DMS 273 (cell line): ENCODE measurements at regions not wholly inside any gene's neighbourhood (a gene's known extent, or its start where the extent isn't known, plus 50 kb on each side); places are given as distances from the start of the nearest gene placed in this dataset.

Experiments used
- DNase-seq: peaks from one replicate; lab custom pipeline; 2025; ENCODE audit not compliant: unreplicated experiment; lab: John Stamatoyannopoulos, UW

DNA sequence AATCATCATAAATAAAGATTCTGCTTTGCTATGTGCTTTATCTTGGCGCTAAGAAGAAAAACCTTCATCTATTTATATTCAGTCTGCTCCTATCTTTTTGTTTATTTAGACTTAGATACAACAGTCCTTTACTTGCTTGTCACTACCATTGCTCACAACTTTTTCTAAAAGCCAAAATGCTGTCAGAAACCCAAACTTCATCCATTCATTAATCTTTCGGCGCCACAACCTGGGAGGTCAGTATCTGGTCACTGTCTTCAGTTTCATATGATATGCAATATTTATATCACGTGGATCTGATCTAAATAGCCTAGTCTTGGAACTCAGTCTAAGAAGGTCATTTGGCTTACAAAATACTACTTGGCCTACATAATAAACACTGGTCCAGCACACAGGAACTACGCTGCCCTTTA, 159.3 kb upstream of the TARS1 start:
- no peak for DNase-seq

DNA sequence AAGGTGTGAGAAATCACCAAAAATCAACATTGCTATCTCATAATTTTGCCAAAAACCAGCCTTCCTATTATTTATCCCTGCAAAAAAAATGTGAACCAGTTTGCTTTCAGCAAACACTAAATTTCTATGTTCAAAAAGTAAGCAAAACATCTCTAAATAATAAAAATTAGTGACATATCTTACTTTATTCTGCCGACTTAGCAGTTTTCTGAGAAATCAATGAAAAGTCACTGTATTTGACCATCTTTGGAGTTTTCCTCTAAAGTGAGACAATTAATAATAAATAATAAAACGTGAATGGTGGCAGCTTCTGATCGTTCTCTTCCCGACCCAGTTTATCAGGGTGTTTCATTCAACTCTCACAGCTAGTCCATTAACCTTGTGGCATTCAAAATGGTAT, 158.6 kb upstream of the TARS1 start:
- DNase-seq: no peak

DNA sequence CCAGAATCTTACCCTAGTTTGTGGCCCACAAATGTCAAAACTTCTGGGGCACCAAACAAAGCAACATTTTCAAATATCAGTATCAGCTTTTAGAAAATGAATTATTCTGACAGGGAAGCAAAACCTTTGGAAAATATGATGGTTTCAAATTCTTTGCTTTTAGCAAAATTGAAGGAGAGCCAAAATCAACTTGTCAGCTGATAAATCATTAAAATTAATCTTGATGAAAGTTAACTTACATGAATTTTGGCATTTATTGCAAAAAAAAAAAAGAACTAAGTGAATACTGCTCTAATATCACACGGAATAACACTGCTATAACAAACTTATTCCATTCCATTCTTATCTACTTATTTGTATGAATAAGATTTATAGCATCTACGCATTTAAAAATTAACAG, 158.1 kb upstream of the TARS1 start:
- no peak for DNase-seq

DNA sequence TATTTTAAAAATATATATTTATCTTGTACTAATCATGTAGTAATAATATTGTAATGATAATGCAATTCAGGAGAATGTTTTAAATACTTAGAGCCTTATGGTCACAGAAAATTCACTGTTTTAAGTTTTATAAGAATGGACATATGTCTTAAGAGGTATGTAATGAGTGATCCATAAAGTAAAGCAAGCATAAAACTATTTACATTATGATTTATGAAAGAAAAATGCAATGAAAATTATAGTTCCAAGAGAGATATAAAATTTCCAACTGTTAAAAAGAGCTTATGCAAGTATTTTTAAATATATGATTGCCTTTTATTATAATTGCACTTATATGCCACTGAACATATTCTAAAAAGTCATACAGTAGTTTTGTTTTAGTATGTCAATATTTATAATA, 157.5 kb upstream of the TARS1 start:
- DNase-seq: no peak

DNA sequence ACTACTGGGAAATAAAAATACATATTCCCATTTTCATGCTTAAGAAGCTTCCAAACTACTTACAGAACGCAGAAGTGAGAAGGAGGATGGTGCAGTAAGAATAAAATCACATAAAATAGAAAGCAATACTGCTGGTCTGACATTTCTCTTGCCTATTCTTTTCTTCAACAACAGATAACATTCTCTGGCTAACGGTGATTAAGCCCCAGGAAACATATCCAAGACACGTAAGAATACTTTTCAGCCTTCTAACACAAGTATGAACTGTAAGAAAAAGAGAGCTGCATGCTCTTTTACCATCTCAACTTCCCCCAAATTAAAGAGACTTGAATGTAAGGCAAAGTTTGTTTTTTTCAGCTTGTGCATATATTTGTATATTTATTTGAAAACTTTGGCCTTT, 156.1 kb upstream of the TARS1 start:
- no peak for DNase-seq

DNA sequence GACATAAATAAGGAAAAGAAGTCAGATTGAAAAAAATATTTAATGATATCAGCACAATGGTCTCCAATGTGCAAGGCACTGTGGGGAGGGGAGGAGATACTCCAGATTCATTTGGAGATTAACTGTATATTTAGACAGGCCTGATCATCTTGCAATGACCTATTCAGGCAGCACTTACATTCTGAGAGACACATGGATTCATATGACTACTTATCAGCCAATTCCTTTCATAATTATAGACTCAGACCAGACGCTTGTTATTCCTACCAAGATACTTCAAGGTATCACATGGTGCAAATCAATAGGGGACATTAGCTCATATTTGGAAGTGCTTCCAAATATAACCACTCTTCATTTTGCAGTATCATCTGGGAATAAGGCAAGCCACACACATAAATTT, 153.5 kb upstream of the TARS1 start:
- no peak for DNase-seq

DNA sequence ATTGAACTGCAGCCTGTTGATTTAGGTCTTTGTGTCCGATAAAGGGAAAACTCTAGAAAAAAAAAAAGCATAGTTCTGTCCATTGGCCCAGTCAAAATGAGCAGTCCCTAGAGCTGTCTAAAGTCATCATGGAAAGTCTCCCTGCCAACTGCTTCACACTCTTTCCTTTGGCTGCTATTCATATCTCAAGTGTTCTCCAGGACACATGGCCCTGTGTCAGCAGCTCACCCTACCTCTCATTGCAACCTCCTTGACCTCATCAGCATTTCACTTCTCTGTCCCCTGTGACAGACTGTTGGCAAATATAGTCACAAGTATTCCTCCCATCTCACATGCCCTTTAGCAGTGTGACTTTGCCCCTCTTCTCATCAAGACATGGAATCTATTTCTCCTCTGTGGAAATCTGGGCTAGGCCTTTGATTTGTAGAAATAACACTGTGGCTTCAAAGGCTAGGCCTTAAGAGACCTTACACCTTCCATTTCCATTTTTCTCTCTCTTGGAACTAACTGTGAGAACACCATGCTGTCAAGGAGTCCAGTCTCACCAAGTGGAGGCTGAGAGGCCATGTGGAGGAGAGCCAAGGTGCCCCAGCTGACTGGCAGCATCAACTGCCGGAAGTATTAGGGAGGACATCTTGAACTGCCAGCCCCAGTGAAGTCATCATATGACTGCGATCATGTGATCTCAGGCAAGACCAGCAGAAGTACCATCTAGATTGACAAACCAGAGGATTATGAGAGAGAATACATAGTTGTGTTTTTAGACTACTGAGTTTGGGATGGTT, 149.4 kb upstream of the TARS1 start:
- no peak for DNase-seq

DNA sequence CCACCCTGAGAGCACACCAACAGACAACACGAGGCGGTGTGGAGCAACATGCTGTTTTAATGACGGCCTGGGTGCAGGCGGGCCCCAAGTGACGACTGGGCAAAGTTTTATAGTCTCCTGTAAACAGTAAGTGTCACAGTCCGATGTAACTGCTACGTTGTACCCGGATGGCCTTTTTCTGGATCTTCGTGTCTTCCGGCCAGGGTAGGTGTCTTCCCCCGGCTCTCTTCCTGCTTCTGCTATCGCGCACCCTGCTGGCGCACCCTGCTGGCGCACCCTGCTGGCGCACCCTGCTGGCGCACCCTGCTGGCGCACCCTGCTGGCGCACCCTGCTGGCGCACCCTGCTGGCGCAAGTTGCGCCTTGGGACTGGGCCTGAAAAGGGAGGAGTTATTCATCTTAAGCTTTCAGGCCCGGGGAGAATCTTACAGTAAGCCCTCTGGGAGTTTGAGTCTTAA, 143.0 kb upstream of the TARS1 start:
- no peak for DNase-seq

DNA sequence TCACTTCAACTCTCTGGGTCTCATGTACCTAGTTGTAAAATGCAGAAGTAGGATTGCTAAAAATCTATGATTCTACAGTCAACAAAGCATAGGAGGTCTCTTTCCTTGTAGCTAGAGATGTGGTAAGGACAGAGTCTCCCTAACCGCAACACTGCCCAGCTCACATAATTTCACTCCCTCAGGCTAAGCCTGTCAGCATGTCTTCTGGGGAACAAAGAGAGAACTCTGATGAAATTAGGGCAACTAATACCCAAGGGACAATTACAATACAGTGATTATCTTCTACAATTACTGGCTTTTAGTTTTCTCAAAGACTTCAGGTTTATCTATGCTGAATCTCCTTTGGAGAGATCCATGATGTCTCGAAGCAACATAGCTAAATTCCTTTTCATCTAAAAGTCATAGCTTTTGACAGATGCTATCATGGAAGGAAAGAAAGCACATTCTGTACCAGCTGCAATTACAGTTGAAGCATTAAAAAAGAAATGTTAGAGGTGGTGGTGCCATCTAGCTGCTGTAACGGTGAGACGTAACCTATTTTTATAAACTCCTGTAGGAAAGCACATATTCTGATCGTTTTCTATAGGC, 141.1 kb upstream of the TARS1 start:
- DNase-seq: peak; percentile 22

DNA sequence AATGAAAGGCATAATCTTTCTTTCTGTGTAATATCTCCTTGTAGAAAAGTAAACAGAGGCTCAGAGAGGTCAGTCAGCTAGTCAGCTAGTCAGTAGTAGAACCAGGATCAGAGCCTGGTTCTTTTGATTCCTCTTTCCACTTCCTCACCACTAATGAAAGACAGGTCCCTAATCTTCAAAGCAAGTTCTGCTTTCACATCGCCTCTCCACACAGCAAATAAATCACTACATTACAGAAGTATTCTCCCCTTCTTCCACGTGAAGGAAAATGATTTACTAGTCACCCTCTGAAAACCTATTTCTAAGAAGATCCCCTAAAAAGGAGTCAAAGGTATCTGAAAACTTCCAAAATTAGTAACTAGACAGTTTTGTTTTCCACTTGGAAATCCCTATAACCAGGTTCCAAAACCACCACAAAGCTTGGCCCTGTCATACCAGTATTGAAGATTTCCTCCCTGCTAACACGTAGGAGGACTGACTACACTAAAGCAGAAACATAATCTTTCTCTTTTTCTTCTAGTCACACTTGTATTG, 140.5 kb upstream of the TARS1 start:
- no peak for DNase-seq

DNA sequence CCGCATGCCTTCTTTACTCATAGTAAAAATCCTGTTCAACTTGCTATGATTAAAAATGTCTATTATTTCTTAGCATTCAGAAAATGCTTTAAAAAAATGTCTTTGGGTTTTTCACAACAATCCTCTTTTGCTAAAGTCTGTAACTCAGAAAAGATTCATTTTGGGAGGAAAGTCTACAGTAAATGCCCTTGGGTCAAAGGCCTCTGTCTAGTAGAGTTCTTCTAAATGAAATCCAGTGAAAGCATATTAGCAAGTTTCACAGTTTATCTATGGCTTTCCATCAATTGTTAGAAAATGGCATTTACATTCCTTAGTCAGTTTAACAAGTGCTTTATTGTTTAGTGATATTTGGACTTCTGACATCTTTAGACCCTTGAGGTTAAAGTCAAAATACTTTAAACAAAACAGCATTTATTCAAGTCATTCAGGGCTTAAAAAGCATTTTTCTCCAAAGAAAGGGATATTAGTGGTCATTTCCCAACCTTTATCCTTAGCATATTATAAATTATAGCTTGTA, 137.1 kb upstream of the TARS1 start:
- DNase-seq: no peak

DNA sequence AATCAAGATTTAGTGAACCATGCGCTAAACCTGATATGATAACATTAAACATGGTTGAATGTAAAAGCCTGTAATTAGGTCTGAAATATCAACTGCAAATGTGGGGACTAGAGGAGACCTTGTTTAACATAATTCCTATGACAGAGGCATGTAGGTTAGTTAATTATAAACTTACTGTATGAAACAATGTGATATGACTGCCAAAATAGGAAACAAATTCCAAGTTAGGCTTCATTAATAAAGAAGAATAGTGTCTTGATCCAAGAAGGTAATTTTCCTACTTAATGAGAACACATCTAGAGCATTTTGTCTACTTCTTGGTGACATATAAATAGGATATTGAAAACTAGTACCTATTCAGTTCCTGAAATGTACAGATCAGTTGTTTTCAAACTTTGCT, 136.2 kb upstream of the TARS1 start:
- no peak for DNase-seq

DNA sequence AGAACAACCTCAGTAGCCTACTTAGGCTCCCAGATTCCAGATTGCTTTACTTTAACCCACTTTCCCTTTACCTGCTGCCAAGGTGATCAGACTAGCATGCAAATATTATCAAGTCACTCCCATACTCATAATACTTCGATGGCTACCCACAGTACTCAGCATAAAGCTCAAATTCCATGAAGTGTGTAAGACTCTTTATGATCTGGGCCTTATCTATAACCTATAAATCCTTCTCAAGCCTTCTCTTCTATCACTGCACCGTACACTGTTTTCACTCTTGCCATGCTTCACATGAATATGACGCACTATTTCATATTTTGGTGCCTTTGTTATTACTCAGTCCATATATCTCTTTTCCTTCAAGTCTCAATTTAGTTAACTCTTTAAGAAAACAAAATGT, 135.2 kb upstream of the TARS1 start:
- no peak for DNase-seq

DNA sequence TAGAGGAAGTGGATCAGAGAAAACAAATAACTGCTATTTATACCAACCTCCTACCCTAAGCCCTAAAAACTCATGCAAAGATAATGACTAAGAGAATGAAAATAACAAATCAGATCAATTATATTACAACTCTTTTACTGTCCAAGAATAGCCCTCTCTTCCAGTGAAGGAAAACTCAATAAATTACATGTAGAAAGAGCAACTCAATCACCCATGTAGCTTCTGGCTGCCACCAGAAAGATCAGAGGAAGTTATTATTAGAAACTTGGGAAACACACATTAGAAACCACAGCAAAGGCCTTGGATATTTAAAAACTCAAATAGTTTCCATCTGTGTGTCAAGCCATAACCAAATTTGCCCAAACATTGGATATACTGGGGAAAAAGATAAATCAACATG, 134.0 kb upstream of the TARS1 start:
- no peak for DNase-seq

DNA sequence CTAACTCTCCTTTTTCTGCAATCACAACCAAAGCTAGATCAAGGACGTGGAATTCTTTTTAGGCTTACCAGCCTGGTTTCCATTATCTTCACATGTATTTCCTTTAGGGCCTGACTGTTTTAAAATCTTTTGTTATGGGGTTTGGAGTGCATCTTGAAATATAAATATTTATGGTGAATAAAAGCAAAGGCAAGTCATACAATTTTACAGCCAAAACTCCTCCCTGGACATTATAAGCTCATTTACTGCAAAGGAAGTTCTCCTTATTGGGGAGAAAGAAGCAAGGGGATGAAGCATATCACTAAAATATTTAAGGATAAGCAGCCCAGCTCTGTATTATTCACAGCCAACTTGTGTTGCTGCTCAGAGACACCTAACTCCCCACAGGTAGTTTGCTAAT, 132.2 kb upstream of the TARS1 start:
- DNase-seq: no peak

DNA sequence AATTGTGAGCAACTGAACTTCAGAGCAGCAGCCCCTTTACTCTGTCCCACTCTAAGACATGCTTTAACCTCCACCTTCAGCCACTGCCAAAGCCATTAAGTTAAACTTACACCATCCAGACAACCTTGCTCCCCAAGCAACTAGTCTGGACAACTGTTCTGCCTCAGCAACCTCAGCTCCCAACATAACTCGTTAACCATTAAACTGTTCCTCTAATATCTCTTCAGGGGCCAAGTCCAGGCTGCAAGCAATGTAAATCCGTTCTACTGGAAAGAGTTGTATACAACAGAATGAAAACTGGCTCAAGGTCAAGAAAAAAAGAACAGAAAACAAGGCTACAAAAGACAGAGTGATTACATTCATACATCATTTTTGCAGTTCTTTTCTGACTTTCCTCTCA, 131.7 kb upstream of the TARS1 start:
- no peak for DNase-seq

DNA sequence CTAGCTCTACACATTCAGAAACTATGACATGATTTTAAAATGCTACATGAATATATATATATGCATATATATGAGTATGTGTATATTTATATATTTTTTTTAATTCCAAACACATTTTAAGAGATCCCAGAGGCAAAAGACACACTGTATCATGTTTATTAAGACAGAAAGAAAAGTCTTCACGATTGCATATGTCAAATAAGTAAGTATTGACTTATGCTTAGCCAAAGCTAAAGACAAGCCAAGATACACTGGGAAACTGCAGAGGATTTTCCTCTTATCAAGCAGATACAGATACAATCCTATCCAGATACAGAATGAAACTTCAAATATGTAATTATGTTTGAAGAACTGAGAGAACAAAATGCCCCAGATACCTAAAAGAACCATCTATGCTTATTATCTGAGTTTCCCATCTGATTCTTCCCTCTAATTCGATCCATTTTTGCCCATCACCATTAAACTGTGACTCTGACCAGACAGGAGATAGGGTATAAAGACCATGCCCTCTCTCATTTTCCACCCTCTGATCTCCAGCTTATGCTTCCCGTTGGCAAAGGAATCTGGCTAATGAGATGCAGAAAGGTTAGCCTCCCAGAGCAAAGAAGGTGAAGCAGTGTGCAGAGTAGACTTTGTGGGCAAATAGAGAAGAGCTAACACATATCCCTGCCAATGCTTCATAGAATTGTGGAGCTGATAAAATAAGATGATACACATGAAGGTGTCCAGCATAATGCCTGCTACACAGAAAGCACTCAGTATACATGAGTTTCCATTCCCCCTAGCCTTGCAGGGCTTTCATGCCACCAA, 131.0 kb upstream of the TARS1 start:
- no peak for DNase-seq

DNA sequence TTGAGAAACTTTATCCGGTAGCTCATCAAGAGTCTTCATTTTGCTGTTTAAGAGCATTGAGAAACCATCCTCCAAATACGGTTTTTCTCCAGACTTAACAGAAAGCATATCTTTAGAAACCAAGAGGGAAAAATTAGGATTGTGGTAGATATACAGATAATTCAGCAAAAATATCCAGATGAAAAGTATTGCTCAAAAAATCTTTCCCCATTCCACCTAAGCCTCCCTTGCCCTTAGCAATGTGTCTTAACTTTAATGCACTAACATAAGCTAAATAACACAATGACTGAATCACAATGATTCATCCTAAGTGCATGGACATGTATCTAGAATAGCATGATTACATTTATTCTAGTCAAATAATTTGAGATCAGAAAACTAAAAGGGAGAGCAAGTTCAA, 130.3 kb upstream of the TARS1 start:
- no peak for DNase-seq

DNA sequence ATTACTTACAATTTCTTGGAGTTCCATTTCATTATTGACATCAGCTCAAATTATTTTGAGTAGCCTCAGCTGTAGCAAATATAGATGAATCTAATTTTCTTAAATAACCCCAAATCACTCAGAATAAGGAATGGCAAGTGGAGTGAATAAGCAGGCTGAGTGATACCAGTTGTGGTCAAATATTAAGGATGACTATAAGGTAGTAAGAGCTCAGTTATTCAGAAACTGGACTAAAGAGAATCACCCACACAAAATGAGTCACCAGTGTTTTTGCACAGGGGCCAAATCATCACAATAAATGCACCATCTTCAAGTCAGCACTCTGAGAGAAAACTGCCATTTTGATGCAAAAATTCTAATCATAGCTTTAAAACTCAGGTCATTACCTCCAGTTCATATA, 128.9 kb upstream of the TARS1 start:
- DNase-seq: no peak

DNA sequence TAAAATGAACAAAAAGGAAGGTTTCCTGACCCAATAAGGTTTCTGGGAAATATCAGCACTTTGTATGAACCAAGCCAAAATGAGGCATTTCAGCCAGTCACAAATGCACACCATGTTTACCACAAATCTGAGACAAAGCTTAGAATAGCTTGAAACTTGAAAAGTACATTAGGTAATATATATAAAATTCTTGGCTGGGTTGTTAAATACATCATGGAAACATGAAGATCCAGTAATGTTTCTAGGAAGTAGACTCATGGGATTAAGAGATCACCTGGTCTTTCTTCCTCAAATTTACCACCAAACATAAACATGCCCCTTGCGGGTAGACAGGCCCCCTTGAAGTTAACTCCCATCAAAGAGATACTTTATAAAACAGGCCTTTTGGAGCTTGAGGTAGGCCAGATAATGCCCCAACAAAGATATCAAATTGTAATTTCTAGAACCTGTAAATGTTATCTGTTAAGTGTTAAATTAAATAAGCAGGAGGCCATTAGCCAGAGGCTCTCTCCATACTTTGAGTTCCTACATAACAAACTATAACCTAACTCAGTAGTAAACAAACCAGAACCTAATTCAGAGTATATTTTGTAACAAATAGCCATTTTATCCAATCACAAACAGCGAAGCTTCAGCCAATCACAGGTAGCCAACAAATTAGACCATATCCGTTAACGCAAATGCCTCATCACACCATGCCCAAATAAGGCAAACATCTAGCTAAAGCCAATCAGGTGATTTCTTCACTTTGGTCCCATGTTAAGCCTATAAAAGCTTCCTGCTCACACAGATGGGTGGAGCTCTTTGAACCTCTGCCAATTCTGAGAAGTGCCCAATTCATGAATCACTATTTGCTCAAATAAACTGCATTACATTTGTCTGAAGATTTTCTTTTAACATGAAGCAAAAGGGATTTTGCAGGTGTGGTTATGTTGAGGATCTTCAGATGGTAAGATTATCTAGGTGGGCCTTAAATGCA, 127.9 kb upstream of the TARS1 start:
- no peak for DNase-seq
